ENCODE measurements at regions not wholly inside any gene's neighbourhood (a gene's known extent, or its start where the extent isn't known, plus 50 kb on each side); places are given as distances from the start of the nearest gene placed in this dataset.
"Not testable (repeated sequence)": the region's sequence is repeated elsewhere in the genome, so short reads cannot be mapped to it uniquely, and the experiment has no call there.

- no peak overlapping the region for H3K4me3 ChIP-seq (ENCODE audit: low read length)
- no peak for TF ChIP-seq CTCF (IDR thresholded peaks at IDR 0.05; ENCODE audit: insufficient read depth, low read depth, low read length, missing control alignments)
- no peak for DNase-seq (ENCODE audit: low read depth)
Observed at GRCh38 chr14:89743828-89744227, 210.7 kb downstream of the EFCAB11 start.

GRCh38 chr14:89740241-89740640, 214.3 kb downstream of the EFCAB11 start:
- H3K4me3 ChIP-seq (ENCODE audit: low read length): no peak overlapping the region
- TF ChIP-seq CTCF (IDR thresholded peaks at IDR 0.05; ENCODE audit: insufficient read depth, low read depth, low read length, missing control alignments): no peak
- peak; percentile 78 for DNase-seq (ENCODE audit: low read depth)

- no peak overlapping the region for H3K4me3 ChIP-seq (ENCODE audit: low read length)
- TF ChIP-seq CTCF (IDR thresholded peaks at IDR 0.05; ENCODE audit: insufficient read depth, low read depth, low read length, missing control alignments): no peak
- DNase-seq (ENCODE audit: low read depth): peak; percentile 60
Observed at GRCh38 chr14:89736881-89737280, 217.6 kb downstream of the EFCAB11 start.

GRCh38 chr14:89731396-89731933, 223.1 kb downstream of the EFCAB11 start:
- TF ChIP-seq CTCF (IDR thresholded peaks at IDR 0.05; ENCODE audit: insufficient read depth, low read depth, low read length, missing control alignments): no peak
- H3K4me3 ChIP-seq (ENCODE audit: low read length): no peak overlapping the region
- DNase-seq (ENCODE audit: low read depth): no peak

- DNase-seq (ENCODE audit: low read depth): no peak
- no peak for TF ChIP-seq CTCF (IDR thresholded peaks at IDR 0.05; ENCODE audit: insufficient read depth, low read depth, low read length, missing control alignments)
- H3K4me3 ChIP-seq (ENCODE audit: low read length): no peak overlapping the region
Observed at GRCh38 chr14:89730687-89731086, 223.8 kb downstream of the EFCAB11 start.

GRCh38 chr14:89728964-89729363, 225.6 kb downstream of the EFCAB11 start:
- TF ChIP-seq CTCF (IDR thresholded peaks at IDR 0.05; ENCODE audit: insufficient read depth, low read depth, low read length, missing control alignments): no peak
- H3K4me3 ChIP-seq (ENCODE audit: low read length): no peak overlapping the region
- DNase-seq (ENCODE audit: low read depth): peak; percentile 22

GRCh38 chr14:89726226-89726625, 228.3 kb downstream of the EFCAB11 start:
- H3K4me3 ChIP-seq (ENCODE audit: low read length); DNase-seq (ENCODE audit: low read depth): not testable (repeated sequence)
